ENCODE measurements at regions not wholly inside any gene's neighbourhood (a gene's known extent, or its start where the extent isn't known, plus 50 kb on each side); places are given as distances from the start of the nearest gene placed in this dataset.

DNA sequence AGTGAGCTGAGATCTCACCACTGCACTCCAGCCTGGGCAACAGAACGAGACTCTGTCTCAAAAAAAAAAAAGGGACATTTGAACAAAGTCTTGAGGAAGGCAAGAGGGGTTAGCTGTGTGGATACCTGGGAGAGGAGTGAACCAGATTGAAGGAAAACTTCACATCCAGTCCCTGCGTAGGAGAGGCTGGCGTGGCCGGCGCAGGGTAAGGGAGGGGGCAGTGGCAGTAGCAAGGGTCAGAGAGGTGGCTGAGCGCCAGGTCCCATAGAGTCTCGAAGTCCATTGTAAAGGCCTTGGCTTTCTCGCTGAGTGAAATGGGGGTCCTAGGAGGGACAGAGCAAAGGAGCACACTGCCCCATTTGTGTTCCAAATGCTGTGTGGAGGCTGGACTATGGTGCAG lies 171.8 kb upstream of the WSCD1 start:
- TF ChIP-seq, protein P1, sequence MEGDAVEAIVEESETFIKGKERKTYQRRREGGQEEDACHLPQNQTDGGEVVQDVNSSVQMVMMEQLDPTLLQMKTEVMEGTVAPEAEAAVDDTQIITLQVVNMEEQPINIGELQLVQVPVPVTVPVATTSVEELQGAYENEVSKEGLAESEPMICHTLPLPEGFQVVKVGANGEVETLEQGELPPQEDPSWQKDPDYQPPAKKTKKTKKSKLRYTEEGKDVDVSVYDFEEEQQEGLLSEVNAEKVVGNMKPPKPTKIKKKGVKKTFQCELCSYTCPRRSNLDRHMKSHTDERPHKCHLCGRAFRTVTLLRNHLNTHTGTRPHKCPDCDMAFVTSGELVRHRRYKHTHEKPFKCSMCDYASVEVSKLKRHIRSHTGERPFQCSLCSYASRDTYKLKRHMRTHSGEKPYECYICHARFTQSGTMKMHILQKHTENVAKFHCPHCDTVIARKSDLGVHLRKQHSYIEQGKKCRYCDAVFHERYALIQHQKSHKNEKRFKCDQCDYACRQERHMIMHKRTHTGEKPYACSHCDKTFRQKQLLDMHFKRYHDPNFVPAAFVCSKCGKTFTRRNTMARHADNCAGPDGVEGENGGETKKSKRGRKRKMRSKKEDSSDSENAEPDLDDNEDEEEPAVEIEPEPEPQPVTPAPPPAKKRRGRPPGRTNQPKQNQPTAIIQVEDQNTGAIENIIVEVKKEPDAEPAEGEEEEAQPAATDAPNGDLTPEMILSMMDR (conservative IDR thresholded peaks at IDR 0.05; ENCODE audit: low read length) = no peak
- H3K4me3 ChIP-seq (ENCODE audit: low read length) = no peak overlapping the region
- no peak for DNase-seq (ENCODE audit: low read depth)

DNA sequence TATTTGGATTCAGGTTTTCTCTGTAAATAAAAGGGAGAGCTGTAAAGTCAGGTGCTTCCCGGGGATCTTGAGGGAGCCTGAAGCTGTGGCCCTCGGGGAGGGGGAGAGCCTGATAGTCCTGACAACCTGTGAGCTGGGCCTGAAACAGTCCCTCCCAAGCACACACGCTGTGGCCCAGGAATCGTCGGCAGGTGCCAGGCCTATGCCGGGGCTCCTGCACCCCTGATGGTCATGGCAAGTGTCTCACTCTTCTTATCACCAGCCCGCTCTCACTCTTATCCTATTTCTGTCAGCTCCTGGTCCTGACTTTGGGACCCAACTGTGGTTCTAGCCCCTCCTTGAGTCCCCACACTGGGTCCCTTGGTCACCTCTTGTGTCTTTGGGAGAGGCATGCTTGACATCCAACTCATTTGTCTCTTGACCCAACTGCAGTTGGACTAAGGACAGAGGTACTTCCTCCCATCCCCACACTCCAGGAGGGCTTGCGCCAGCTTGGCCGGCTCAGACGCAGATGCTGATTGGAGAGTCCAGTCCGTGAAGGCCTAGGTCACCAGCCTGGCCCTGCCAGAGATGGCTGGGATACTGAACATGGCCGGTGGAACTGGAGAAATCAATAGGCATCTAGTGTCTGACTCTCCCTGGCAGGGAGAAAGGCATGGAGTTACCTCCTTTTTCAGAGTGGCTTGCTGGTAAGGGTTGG lies 170.5 kb upstream of the WSCD1 start:
- TF ChIP-seq, protein P1 (conservative IDR thresholded peaks at IDR 0.05; ENCODE audit: low read length) = no peak
- no peak for DNase-seq (ENCODE audit: low read depth)
- H3K4me3 ChIP-seq (ENCODE audit: low read length) = no peak overlapping the region

DNA sequence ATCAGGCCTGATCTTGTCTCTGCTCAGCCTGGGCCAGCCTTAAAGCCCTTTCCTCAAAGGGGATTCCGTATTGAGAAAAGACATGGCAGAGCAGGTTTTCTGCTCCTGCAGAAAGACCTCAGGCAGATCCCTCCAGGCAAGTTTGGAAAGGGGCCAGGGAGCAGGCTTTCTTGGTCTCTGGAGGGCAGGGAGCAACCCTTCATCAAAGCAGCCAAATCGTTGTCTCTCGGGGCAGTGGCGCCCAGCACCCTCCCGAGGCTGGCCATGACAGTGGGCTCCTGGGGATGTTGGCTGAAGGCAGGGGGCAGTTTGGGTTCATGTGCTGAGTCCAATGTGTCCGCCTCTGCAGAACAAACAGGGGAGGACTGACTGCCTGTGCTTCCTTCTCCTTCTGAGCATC lies 168.4 kb upstream of the WSCD1 start:
- TF ChIP-seq, protein P1 (conservative IDR thresholded peaks at IDR 0.05; ENCODE audit: low read length) = no peak
- no peak overlapping the region for H3K4me3 ChIP-seq (ENCODE audit: low read length)
- no peak for DNase-seq (ENCODE audit: low read depth)

DNA sequence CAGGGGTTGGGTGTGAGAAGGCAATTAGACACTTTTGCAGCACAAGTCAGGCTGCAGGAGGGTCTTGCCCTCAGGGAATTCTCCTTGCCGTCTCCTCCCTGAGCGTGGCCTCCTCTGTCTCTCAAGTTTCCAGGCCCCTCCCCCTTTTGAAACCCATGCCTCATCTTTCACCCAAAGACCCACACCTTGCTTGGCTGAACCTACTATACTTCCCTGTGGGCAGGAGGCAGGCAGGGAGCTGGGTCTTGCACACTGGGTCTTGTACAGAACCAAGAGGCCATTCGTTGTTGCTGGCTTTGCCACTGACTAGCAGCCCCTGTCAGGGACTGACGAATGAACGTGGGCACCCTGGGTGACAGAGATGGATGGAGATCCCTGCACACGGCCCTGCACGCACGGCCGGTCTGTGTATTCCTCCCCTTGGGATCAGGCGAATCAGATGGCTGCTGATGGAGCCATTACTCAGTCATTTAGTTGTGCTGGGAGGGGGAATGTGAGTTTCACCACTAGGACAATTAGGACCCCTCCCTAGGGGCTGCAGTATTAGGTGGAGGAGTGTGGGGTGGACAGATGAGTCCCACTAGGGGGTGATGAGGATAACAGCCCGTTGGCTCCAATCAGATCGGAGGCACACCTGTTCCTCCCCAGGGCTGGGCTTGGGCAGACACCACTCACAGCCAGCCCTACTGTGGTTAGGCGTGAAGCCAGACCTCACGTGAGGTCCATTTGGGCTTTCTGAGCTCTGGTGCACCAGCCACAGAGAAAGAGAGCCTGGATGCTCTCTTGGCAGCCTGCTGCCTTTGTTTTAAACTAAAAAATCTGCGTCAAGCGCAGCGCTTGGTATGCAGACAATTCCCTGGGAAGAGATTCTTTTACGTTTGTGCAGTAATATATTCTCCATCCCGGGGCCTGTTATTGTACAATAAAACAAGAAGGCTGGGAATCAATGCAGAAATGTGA lies 167.7 kb upstream of the WSCD1 start:
- no peak for DNase-seq (ENCODE audit: low read depth)
- TF ChIP-seq, protein P1 (conservative IDR thresholded peaks at IDR 0.05; ENCODE audit: low read length) = no peak
- H3K4me3 ChIP-seq (ENCODE audit: low read length) = no peak overlapping the region

DNA sequence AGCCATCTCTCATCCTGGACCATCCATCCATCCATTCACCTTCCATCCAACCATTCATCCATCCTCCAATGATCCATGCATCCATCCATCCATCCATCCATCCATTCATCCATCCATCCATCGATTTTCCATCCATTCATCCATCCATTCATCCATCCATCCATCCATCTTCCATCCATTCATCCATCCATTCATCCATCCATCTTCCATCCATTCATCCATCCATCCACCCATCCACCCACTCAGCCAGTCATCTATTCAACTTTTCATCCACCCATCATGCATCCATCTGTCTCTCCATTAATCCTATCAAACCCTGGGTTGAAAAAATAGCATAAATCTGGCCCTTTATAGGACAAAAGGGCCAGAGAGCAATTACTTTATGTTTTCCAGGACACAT lies 158.3 kb upstream of the WSCD1 start:
- no peak overlapping the region for H3K4me3 ChIP-seq (ENCODE audit: low read length)
- no peak for DNase-seq (ENCODE audit: low read depth)
- TF ChIP-seq, protein P1 (conservative IDR thresholded peaks at IDR 0.05; ENCODE audit: low read length) = no peak

DNA sequence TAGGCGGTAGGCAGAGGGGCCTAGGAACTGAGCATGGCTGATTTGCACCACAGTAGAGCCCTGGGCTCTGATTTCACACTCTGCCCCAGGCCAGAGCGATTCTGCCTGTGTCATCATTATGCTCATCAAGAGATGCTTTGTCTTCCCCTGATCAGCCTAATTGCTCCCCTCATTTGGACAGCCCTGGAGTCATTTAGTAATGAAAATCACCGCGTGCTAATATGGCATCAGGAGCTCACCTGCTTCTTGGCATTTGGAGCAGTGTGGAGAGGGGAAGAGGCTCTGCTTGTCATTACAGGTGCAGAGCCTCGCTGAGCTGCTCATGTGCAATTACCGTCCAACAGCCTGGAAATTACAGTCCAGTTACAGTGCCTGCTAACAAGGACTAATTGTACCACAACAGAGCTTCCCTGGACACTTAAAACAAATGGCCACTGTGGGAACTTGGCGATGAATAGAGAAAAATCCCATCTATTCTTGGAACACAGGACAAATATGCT lies 157.1 kb upstream of the WSCD1 start:
- no peak overlapping the region for H3K4me3 ChIP-seq (ENCODE audit: low read length)
- no peak for DNase-seq (ENCODE audit: low read depth)
- TF ChIP-seq, protein P1 (conservative IDR thresholded peaks at IDR 0.05; ENCODE audit: low read length) = no peak

Measured in AG10803 (cell line).